ENCODE measurements at regions not wholly inside any gene's neighbourhood (a gene's known extent, or its start where the extent isn't known, plus 50 kb on each side); places are given as distances from the start of the nearest gene placed in this dataset.

GRCh38 chr6:85112540-85112939 lies 337.3 kb upstream of the NT5E start:
- TF ChIP-seq ZNF24 (tag by site-specific recombination; IDR thresholded peaks at IDR 0.05) (no peak), CTCF (tag by site-specific recombination; IDR thresholded peaks at IDR 0.05) (no peak), ZBTB7A (tag by site-specific recombination; IDR thresholded peaks at IDR 0.05; ENCODE audit: low read depth) (no peak), ZNF596 (tag by site-specific recombination; IDR thresholded peaks at IDR 0.05) (no peak), ZNF580 (tag by site-specific recombination; IDR thresholded peaks at IDR 0.05) (no peak), PRDM1 (tag by site-specific recombination; IDR thresholded peaks at IDR 0.05) (no peak), TCF7L2 (IDR thresholded peaks at IDR 0.05; ENCODE audit: borderline replicate concordance, low read depth, low read length) (no peak), MZF1 (tag by site-specific recombination; IDR thresholded peaks at IDR 0.05; ENCODE audit: borderline replicate concordance) (no peak), SCRT1 (tag by site-specific recombination; IDR thresholded peaks at IDR 0.05; ENCODE audit: borderline replicate concordance) (no peak)
